ENCODE measurements at regions not wholly inside any gene's neighbourhood (a gene's known extent, or its start where the extent isn't known, plus 50 kb on each side); places are given as distances from the start of the nearest gene placed in this dataset.
"Not testable (repeated sequence)": the region's sequence is repeated elsewhere in the genome, so short reads cannot be mapped to it uniquely, and the experiment has no call there.

DNA sequence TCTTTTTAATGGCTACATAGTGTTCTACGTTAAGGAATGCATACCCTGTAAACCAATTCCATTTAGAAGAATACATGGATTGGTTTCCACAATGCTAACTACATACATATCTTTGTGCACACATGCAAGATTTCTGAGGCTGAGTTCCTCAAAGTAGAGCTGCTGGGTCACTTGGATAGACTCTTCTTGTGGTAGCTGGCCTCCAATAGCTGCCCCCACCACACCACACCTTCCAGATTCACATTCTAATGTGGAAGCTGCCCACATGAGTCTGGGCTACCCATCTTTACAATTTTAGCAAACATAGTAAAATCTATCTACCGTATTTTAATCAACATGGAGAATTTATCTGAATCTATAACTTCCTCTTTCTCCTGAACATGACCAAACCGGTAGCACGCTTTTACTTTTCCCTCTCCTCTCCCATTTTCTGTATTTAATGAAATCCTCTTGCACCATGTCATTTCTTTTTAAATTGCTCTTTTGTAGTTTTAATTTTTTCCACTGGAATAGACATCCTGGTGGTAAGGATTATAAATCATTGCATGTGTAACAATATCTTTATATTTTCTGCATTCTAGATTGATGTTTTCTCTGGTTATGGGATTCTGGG is 74.7 kb upstream of the CITED2 start:
- TF ChIP-seq POLR2A (IDR thresholded peaks at IDR 0.05; ENCODE audit: extremely low read depth, insufficient read length), result no peak
- TF ChIP-seq CTCF (IDR thresholded peaks at IDR 0.05; ENCODE audit: low read depth, low read length), result no peak
- no peak for TF ChIP-seq MAX (IDR thresholded peaks at IDR 0.05; ENCODE audit: low read depth, low read length)
- no peak for TF ChIP-seq MYC (IDR thresholded peaks at IDR 0.05; ENCODE audit: low read depth, low read length)
- no peak overlapping the region for H3K4me3 ChIP-seq (ENCODE audit: low read depth, low read length)
- DNase-seq (ENCODE audit: low read depth), result no peak

DNA sequence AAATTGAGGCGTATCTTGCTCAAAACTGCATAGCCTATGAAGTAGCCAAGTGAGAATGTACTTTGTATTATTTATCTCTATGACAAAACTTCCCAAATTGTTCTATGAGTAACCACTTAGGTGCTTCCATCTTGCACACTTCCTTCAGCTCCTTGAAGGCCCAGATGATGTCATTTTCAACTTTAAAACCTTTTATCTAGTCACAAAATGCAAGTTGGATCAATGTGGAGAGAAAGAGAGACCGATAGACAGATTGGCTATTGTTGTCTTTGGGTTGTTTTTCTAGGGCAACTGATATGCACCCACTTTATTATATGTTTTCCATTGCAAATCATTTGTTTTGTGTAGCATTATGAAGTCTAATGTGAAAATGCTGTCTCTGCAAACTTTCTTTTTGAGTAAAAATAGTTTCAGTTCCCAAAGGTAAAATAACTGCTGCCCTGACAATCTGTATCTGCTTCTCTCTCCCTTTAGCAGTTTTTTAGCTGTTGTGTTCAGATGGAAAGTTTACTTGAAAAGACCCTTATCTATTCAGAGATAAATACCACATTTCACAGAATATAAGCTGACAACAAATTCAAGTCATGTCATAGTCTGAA is 73.7 kb upstream of the CITED2 start:
- no peak for TF ChIP-seq CTCF (IDR thresholded peaks at IDR 0.05; ENCODE audit: low read depth, low read length)
- no peak for TF ChIP-seq POLR2A (IDR thresholded peaks at IDR 0.05; ENCODE audit: extremely low read depth, insufficient read length)
- TF ChIP-seq MYC (IDR thresholded peaks at IDR 0.05; ENCODE audit: low read depth, low read length), result no peak
- no peak for TF ChIP-seq MAX (IDR thresholded peaks at IDR 0.05; ENCODE audit: low read depth, low read length)
- DNase-seq (ENCODE audit: low read depth), result no peak
- no peak overlapping the region for H3K4me3 ChIP-seq (ENCODE audit: low read depth, low read length)

GRCh38 chr6:139447656-139447975 is 73.2 kb upstream of the CITED2 start:
- TF ChIP-seq CTCF (IDR thresholded peaks at IDR 0.05; ENCODE audit: low read depth, low read length) (no peak), POLR2A (IDR thresholded peaks at IDR 0.05; ENCODE audit: extremely low read depth, insufficient read length) (no peak)

GRCh38 chr6:139446768-139447655 is 72.6 kb upstream of the CITED2 start:
- TF ChIP-seq MAX (IDR thresholded peaks at IDR 0.05; ENCODE audit: low read depth, low read length) (no peak), MYC (IDR thresholded peaks at IDR 0.05; ENCODE audit: low read depth, low read length) (no peak), CTCF (IDR thresholded peaks at IDR 0.05; ENCODE audit: low read depth, low read length) (no peak), POLR2A (IDR thresholded peaks at IDR 0.05; ENCODE audit: extremely low read depth, insufficient read length) (no peak)

More at GRCh38 chr6:139447656-139447975, 73.2 kb upstream of the CITED2 start:
- H3K4me3 ChIP-seq (ENCODE audit: low read depth, low read length), result no peak overlapping the region
- no peak for DNase-seq (ENCODE audit: low read depth)

GRCh38 chr6:139446138-139446715 is 71.8 kb upstream of the CITED2 start:
- no peak for DNase-seq (ENCODE audit: low read depth)
- TF ChIP-seq MAX (IDR thresholded peaks at IDR 0.05; ENCODE audit: low read depth, low read length) (no peak), POLR2A (IDR thresholded peaks at IDR 0.05; ENCODE audit: extremely low read depth, insufficient read length) (no peak), CTCF (IDR thresholded peaks at IDR 0.05; ENCODE audit: low read depth, low read length) (no peak), MYC (IDR thresholded peaks at IDR 0.05; ENCODE audit: low read depth, low read length) (no peak)
- no peak overlapping the region for H3K4me3 ChIP-seq (ENCODE audit: low read depth, low read length)

More at GRCh38 chr6:139446768-139447655, 72.6 kb upstream of the CITED2 start:
- DNase-seq (ENCODE audit: low read depth), result no peak
- H3K4me3 ChIP-seq (ENCODE audit: low read depth, low read length), result no peak overlapping the region

- not testable (repeated sequence) for H3K4me3 ChIP-seq (ENCODE audit: low read depth, low read length)
These were observed 69.9 kb upstream of the CITED2 start for GRCh38 chr6:139444273-139444787.

More at GRCh38 chr6:139444273-139444787, 69.9 kb upstream of the CITED2 start:
- DNase-seq (ENCODE audit: low read depth), result not testable (repeated sequence)
